HuH-7 (cell line): ENCODE measurements at regions not wholly inside any gene's neighbourhood (a gene's known extent, or its start where the extent isn't known, plus 50 kb on each side); places are given as distances from the start of the nearest gene placed in this dataset.
A peak's percentile ranks its signal among the peaks of the same experiment; 100 is the strongest.

Experiments
- DNase-seq: peaks from one replicate; pipeline ENCODE4 v3.0.0; 2011; ENCODE audit warnings: low spot score

- no peak for DNase-seq
These were observed 79.0 kb upstream of the JUN start for GRCh38 chr1:58862728-58863385.

GRCh38 chr1:58864654-58865053, 80.8 kb upstream of the JUN start:
- no peak for DNase-seq

- no peak for DNase-seq
These were observed 82.7 kb upstream of the JUN start for GRCh38 chr1:58866578-58866977.

- DNase-seq: no peak
These were observed 85.9 kb upstream of the JUN start for GRCh38 chr1:58869638-58870297.

- peak; percentile 42 for DNase-seq
These were observed 86.4 kb upstream of the JUN start for GRCh38 chr1:58870298-58870676.

GRCh38 chr1:58874342-58874741, 90.5 kb upstream of the JUN start:
- no peak for DNase-seq

- no peak for DNase-seq
These were observed 91.2 kb upstream of the JUN start for GRCh38 chr1:58874757-58875755.

GRCh38 chr1:58879464-58879863, 95.6 kb upstream of the JUN start:
- no peak for DNase-seq

GRCh38 chr1:58880592-58880991, 96.7 kb upstream of the JUN start:
- no peak for DNase-seq

GRCh38 chr1:58881471-58881994, 97.7 kb upstream of the JUN start:
- peak; percentile 74 for DNase-seq

GRCh38 chr1:58882322-58882948, 98.6 kb upstream of the JUN start:
- no peak for DNase-seq

GRCh38 chr1:58883037-58883887, 99.4 kb upstream of the JUN start:
- no peak for DNase-seq

GRCh38 chr1:58883888-58884482, 100.1 kb upstream of the JUN start:
- DNase-seq: no peak

- DNase-seq: peak; percentile 82
These were observed 101.1 kb upstream of the JUN start for GRCh38 chr1:58884706-58885661.

- no peak for DNase-seq
These were observed 102.2 kb upstream of the JUN start for GRCh38 chr1:58885998-58886397.

GRCh38 chr1:58886611-58887010, 102.8 kb upstream of the JUN start:
- no peak for DNase-seq

- no peak for DNase-seq
These were observed 103.2 kb upstream of the JUN start for GRCh38 chr1:58887059-58887458.

- DNase-seq: no peak
These were observed 105.0 kb upstream of the JUN start for GRCh38 chr1:58888833-58889232.

GRCh38 chr1:58890113-58890512, 106.3 kb upstream of the JUN start:
- no peak for DNase-seq

- no peak for DNase-seq
These were observed 106.8 kb upstream of the JUN start for GRCh38 chr1:58890609-58891008.
